ENCODE measurements at regions not wholly inside any gene's neighbourhood (a gene's known extent, or its start where the extent isn't known, plus 50 kb on each side); places are given as distances from the start of the nearest gene placed in this dataset.

- TF ChIP-seq CTCF (tag by site-specific recombination; IDR thresholded peaks at IDR 0.05) (no peak), ZNF280D (tag by site-specific recombination; IDR thresholded peaks at IDR 0.05) (no peak), ATF2 (tag by site-specific recombination; IDR thresholded peaks at IDR 0.05; ENCODE audit: low read depth) (no peak), ZBTB49 (tag by site-specific recombination; IDR thresholded peaks at IDR 0.05; ENCODE audit: low read depth) (no peak), ZNF830 (tag by site-specific recombination; IDR thresholded peaks at IDR 0.05; ENCODE audit: low read depth) (no peak), HOXA7 (CRISPR knock-in tag; IDR thresholded peaks at IDR 0.05; ENCODE audit: borderline replicate concordance) (no peak), EGR2 (tag by site-specific recombination; IDR thresholded peaks at IDR 0.05; ENCODE audit: low read depth) (no peak), ZNF112 (tag by site-specific recombination; IDR thresholded peaks at IDR 0.05) (no peak)
Observed at GRCh38 chr17:21823643-21824042, 131.3 kb downstream of the KCNJ18 start.

All from HEK293 (cell line).